Keratinocyte (primary cell): ENCODE measurements at regions not wholly inside any gene's neighbourhood (a gene's known extent, or its start where the extent isn't known, plus 50 kb on each side); places are given as distances from the start of the nearest gene placed in this dataset.

Source experiments
- EZH2 ChIP-seq: IDR thresholded peaks from one replicate; pipeline ENCODE4 v1.6.1; 2012; ENCODE audit warnings: inconsistent platforms, mild to moderate bottlenecking, low read length, moderate library complexity
- TF ChIP-seq, protein P1 (sequence below), 3 experiments: IDR thresholded peaks in 1 of 3; conservative IDR thresholded peaks in 1 of 3; optimal IDR thresholded peaks in 1 of 3; 2 replicates in 2 of 3; 3 replicates in 1 of 3; pipeline versions ENCODE3 to v1.5.1; 2011; ENCODE audit warnings: low read length in 3 of 3, mild to moderate bottlenecking in 3 of 3, moderate library complexity in 2 of 3, control low read depth in 1 of 3, inconsistent platforms in 1 of 3; ENCODE audit not compliant: insufficient read depth in 2 of 3; ENCODE audit errors: extremely low read depth in 1 of 3

DNA sequence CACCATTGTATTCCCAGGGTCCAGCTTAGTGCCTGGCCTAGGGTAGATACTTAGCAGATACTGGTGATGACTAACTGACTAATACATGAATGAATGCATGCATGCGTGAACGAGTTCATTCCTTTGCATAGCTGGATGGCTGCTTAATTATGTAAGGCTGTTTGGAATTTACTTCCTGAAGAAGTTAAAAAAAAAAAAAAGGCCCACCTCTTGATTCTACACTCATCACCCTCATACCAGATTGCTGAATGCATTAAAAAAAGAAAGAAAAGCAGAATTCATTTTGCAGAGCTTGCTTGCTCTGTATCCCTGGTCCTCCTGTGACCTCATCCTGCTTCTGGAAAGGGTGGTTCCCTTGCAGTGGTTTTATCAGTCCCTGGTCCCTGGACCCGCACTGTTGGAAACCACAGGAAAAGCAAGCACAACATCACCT is 277.6 kb upstream of the CFAP20DC start:
- TF ChIP-seq, protein P1, sequence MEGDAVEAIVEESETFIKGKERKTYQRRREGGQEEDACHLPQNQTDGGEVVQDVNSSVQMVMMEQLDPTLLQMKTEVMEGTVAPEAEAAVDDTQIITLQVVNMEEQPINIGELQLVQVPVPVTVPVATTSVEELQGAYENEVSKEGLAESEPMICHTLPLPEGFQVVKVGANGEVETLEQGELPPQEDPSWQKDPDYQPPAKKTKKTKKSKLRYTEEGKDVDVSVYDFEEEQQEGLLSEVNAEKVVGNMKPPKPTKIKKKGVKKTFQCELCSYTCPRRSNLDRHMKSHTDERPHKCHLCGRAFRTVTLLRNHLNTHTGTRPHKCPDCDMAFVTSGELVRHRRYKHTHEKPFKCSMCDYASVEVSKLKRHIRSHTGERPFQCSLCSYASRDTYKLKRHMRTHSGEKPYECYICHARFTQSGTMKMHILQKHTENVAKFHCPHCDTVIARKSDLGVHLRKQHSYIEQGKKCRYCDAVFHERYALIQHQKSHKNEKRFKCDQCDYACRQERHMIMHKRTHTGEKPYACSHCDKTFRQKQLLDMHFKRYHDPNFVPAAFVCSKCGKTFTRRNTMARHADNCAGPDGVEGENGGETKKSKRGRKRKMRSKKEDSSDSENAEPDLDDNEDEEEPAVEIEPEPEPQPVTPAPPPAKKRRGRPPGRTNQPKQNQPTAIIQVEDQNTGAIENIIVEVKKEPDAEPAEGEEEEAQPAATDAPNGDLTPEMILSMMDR (optimal IDR thresholded peaks at IDR 0.05 in 1 of 3, IDR thresholded peaks at IDR 0.05 in 1 of 3, conservative IDR thresholded peaks at IDR 0.05 in 1 of 3; ENCODE audit: extremely low read depth in 1 of 3, insufficient read depth in 2 of 3, low read length in 3 of 3), result no peak
- TF ChIP-seq EZH2, result no peak
